Astrocyte of the spinal cord (primary cell): ENCODE measurements at regions not wholly inside any gene's neighbourhood (a gene's known extent, or its start where the extent isn't known, plus 50 kb on each side); places are given as distances from the start of the nearest gene placed in this dataset.

ENCODE experiments used
- DNase-seq: peaks from one replicate; pipeline ENCODE4 v3.0.0; 2011; ENCODE audit warnings: low read depth, low spot score
- H3K4me3 ChIP-seq: 2 replicates; pipeline ENCODE4 v1.5.1; 2011; ENCODE audit warnings: low read depth, mild to moderate bottlenecking, low read length, moderate library complexity
- in situ Hi-C: cut with HindIII; loops from 2 replicates; pipeline ENCODE4 v1.10.0; 2017; ENCODE audit warnings: low sequenced_read_pairs
- TF ChIP-seq, protein P1 (sequence below): IDR thresholded peaks from 2 replicates; pipeline ENCODE4 v1.5.1; 2012; ENCODE audit warnings: low read depth, mild to moderate bottlenecking, low read length, inconsistent platforms

DNA sequence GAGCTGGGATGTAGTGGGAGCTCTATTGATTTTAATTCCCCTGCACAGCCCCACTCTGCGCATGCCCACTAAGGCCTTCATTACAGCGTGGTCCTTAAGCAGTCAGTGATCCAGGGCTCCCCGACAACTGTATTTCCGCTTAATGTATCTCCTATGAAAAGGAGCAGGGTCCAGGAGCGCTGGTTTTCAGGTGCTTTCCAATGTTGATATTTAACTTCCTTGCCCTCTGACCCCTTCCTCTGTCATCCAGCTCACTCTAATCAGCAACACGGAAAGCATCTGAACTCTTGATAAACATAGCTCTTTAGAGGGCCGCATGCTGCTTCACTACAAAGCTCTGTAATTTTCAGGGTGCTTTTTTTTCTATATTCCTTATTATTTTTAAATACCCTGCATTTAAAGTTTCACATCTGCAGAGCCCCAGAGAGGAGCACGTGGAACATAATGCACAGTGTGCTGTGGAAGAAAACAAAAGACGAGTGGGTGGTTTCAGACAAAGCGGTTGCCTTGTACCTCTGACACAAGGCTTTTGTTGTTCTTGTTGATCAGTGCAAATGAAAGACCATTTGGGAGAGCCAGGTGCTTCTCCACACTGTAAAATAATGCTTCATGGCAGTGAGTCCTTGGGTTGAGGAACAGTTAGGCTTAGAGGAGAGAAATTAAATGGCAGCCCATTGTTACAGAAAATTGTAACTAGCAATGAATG, 465.9 kb upstream of the CELF2 start:
- no peak for DNase-seq
- TF ChIP-seq, protein P1, sequence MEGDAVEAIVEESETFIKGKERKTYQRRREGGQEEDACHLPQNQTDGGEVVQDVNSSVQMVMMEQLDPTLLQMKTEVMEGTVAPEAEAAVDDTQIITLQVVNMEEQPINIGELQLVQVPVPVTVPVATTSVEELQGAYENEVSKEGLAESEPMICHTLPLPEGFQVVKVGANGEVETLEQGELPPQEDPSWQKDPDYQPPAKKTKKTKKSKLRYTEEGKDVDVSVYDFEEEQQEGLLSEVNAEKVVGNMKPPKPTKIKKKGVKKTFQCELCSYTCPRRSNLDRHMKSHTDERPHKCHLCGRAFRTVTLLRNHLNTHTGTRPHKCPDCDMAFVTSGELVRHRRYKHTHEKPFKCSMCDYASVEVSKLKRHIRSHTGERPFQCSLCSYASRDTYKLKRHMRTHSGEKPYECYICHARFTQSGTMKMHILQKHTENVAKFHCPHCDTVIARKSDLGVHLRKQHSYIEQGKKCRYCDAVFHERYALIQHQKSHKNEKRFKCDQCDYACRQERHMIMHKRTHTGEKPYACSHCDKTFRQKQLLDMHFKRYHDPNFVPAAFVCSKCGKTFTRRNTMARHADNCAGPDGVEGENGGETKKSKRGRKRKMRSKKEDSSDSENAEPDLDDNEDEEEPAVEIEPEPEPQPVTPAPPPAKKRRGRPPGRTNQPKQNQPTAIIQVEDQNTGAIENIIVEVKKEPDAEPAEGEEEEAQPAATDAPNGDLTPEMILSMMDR = no peak
- no peak overlapping the region for H3K4me3 ChIP-seq
- in situ Hi-C loops = no loop called here

DNA sequence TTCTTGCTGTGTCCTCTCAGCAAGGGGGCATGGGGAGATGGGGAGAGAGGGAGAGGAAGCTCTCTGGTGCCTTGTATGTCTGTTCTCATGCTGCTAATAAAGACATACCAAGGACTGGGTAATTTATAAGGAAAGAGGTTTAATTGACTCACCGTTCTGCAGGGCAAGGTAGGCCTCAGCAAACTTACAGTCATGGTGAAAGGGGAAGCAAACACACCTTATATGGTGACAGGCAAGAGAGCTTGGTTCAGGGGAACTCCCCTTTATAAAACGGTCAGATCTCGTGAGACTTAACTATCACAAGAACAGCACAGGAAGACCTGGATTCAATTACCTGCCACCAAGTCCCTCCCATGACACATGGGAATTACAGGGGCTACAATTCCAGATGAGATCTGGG, 464.7 kb upstream of the CELF2 start:
- in situ Hi-C loops = no loop called here
- TF ChIP-seq, protein P1 = no peak
- no peak for DNase-seq
- H3K4me3 ChIP-seq = no peak overlapping the region

DNA sequence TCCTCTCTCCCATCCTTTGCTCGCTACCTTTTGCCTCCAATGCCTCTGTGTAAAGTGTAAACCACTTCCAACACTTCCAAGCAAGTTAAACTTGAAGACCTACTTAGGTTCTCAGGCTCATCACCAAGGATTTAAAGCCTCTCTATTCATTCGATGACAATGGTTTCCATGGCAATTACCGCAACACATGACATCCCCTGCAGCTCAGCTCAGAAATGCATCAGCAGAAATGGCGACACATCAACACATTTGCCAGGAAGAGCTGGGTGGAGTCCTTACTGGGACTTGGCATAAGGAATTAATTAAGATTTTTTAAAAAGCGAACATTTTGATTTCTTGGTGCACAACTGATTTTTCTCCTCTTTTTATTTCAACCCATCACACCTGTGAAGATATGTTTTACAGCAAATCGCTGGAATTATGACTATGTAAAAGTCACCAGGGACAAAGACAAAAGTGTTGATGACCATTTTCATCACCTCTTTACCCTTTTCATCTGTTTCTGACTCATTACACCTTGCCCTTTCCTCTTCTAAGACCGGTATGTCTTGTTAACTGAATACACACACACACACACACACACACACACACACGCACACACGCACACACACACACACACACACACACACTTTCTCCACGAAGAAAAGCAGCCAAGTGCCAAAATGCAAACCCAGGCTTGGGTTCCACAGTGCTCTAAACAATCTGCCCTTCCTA, 453.4 kb upstream of the CELF2 start:
- H3K4me3 ChIP-seq = no peak overlapping the region
- DNase-seq = no peak
- TF ChIP-seq, protein P1 = no peak
- in situ Hi-C loops = no loop called here

DNA sequence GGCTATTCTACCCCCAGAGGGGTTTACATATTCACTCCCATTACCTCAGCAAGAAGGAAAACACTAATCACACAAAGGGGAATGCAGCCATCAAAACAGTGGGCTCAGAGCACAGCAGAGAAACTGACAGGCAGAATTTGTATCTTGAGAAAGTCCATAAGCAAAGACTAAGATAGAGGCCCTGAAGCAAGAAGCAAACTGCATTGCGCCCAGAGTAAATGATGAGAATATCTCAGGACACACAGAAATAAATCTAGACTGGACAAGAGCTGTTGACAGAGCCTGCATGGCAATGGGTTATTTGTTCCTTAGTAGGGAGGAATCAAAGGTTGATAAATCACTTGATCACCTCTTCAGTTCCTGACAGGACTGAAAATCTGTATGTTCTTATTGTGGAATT, 440.7 kb upstream of the CELF2 start:
- no peak overlapping the region for H3K4me3 ChIP-seq
- DNase-seq = no peak
- in situ Hi-C loops = no loop called here
- TF ChIP-seq, protein P1 = no peak

DNA sequence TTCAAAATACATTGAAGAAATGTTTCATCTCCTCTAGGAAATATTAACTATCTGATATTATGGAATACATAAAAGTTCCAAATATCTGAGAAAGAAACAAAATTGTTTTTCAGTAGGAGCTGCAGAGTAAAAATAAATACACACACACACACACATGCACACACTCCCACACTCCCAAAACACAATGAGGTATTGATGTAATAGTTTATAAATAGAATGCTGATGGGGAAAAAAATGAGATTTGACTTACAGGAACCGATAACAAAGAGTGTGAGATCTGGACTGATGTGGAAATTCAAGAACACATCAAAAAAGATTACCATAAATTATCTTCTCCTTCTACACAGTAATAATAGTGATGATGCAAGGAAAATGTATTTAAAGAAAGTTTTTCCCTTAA, 438.0 kb upstream of the CELF2 start:
- no peak for DNase-seq
- no peak overlapping the region for H3K4me3 ChIP-seq
- in situ Hi-C loops = no loop called here
- TF ChIP-seq, protein P1 = no peak

DNA sequence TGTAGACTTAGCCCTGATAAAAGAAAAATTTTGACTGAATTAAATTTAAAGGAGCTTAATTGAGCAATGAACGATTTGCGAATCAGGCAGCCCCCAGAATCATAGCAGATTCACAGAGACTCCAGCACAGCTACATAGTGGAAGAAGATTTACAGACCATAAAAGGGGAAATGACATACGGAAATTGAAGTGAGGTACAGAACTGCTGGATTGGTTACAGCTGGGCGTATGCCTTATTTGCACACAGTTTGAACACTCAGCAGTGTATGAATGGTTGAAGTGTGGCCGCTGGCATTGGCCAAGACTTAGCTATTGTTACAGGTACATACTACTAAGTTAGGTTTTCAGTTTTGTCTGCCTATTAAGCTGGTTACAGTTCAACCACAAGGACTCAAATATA, 433.5 kb upstream of the CELF2 start:
- no peak for DNase-seq
- H3K4me3 ChIP-seq = no peak overlapping the region
- in situ Hi-C loops = no loop called here
- TF ChIP-seq, protein P1 = no peak
